GM18502 (cell line): ENCODE measurements at regions not wholly inside any gene's neighbourhood (a gene's known extent, or its start where the extent isn't known, plus 50 kb on each side); places are given as distances from the start of the nearest gene placed in this dataset.
"Not testable (repeated sequence)": the region's sequence is repeated elsewhere in the genome, so short reads cannot be mapped to it uniquely, and the experiment has no call there.

Source experiments
- ATAC-seq: cut with Tn5 transposase; IDR thresholded peaks from one replicate; pipeline ENCODE4 v1.9.1; 2021; ENCODE audit warnings: mild to moderate bottlenecking; ENCODE audit not compliant: unreplicated experiment, poor library complexity

GRCh38 chr3:191808073-191808472, 347.1 kb downstream of the PYDC2 start:
- ATAC-seq: no peak

GRCh38 chr3:191809326-191809949, 348.5 kb downstream of the PYDC2 start:
- no peak for ATAC-seq

- ATAC-seq: no peak
These were observed 352.3 kb downstream of the PYDC2 start for GRCh38 chr3:191813245-191813644.

- ATAC-seq: no peak
These were observed 387.9 kb downstream of the PYDC2 start for GRCh38 chr3:191848818-191849217.

- ATAC-seq: no peak
These were observed 398.6 kb downstream of the PYDC2 start for GRCh38 chr3:191859531-191859930.

GRCh38 chr3:191869738-191870415, 408.9 kb downstream of the PYDC2 start:
- ATAC-seq: no peak

- no peak for ATAC-seq
These were observed 412.8 kb downstream of the PYDC2 start for GRCh38 chr3:191873736-191874135.

- ATAC-seq: no peak
These were observed 421.3 kb downstream of the PYDC2 start for GRCh38 chr3:191882289-191882688.

GRCh38 chr3:191884132-191884531, 423.2 kb downstream of the PYDC2 start:
- ATAC-seq: no peak

GRCh38 chr3:191889106-191889505, 428.1 kb downstream of the PYDC2 start:
- no peak for ATAC-seq

- no peak for ATAC-seq
These were observed 428.8 kb downstream of the PYDC2 start for GRCh38 chr3:191889756-191890155.

- no peak for ATAC-seq
These were observed 433.4 kb downstream of the PYDC2 start for GRCh38 chr3:191894406-191894805.

- no peak for ATAC-seq
These were observed 440.8 kb downstream of the PYDC2 start for GRCh38 chr3:191901741-191902140.

- ATAC-seq: no peak
These were observed 451.7 kb downstream of the PYDC2 start for GRCh38 chr3:191912616-191913204.

- no peak for ATAC-seq
These were observed 454.7 kb downstream of the PYDC2 start for GRCh38 chr3:191915712-191916111.

- ATAC-seq: no peak
These were observed 458.6 kb downstream of the PYDC2 start for GRCh38 chr3:191919491-191920026.

- ATAC-seq: no peak
These were observed 461.6 kb downstream of the PYDC2 start for GRCh38 chr3:191922570-191922969.

GRCh38 chr3:191927183-191927817, 466.3 kb downstream of the PYDC2 start:
- ATAC-seq: not testable (repeated sequence)

GRCh38 chr3:191927998-191928397, 467.0 kb downstream of the PYDC2 start:
- ATAC-seq: not testable (repeated sequence)

- ATAC-seq: no peak
These were observed 483.9 kb downstream of the PYDC2 start for GRCh38 chr3:191944835-191945234.

GRCh38 chr3:191952186-191952585, 491.2 kb downstream of the PYDC2 start:
- no peak for ATAC-seq
